ENCODE measurements at regions not wholly inside any gene's neighbourhood (a gene's known extent, or its start where the extent isn't known, plus 50 kb on each side); places are given as distances from the start of the nearest gene placed in this dataset.
"Not testable (repeated sequence)": the region's sequence is repeated elsewhere in the genome, so short reads cannot be mapped to it uniquely, and the experiment has no call there.

DNA sequence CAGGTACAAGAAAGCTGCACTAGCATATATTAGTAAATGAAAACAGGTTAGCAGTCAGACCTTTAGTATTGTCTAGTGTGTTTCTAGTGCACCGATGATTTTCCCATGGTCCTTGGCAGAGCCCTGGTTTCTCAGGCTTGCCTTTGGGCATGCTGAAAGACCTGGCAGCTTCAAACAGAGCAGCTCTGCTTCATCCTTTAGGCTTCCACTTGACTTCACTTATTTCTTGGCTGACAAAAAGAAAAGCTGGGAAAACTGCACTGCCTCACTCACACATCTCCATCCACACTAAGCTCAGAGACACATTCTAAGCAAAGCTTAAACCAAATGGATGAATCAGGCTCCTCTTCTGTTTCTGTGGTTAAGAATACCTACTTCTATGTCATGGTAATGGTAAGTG lies 374.8 kb upstream of the PDZRN3 start:
- no peaks in the 10 kb centered on the region for H4K20me1 ChIP-seq (ENCODE audit: insufficient read depth, low read length)

DNA sequence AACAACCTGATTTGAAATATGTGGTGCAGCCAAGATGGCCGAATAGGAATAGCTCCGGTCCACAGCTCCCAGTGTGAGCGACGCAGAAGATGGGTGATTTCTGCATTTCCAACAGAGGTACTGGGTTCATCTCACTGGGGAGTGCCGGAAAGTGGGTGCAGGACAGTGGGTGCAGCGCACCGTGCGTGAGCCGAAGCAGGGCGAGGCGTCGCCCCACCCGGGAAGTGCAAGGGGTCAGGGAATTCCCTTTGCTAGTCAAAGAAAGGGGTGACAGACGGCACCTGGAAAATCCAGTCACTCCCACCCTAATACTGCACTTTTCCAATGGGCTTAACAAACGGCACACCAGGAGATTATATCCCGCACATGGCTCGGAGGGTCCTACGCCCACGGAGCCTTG lies 365.9 kb upstream of the PDZRN3 start:
- H3K36me3 Mint-ChIP-seq, H3K4me3 Mint-ChIP-seq, DNase-seq: not testable (repeated sequence)

More for the DNA sequence above, 374.8 kb upstream of the PDZRN3 start:
- intact Hi-C loops (cut with micrococcal nuclease), result no loop called here
- Histone ChIP-seq H3K9ac (ENCODE audit: insufficient read depth, low read length, poor library complexity, severe bottlenecking) (no peak overlapping the region), H3K9me3 (replicated peaks in 1 of 2; ENCODE audit: control insufficient read depth in 1 of 2, insufficient read depth in 1 of 2, low read length in 2 of 2) (peaks cover 0 to 10% of the 10 kb centered on the region in 2 donors), H2AFZ (ENCODE audit: insufficient read depth, low read depth, low read length, poor library complexity, severe bottlenecking) (no peak overlapping the region), H3K79me2 (ENCODE audit: insufficient read depth, low read length) (no peaks in the 10 kb centered on the region), H3K27ac (ENCODE audit: low read depth in 1 of 2, low read length in 2 of 2) (no peak overlapping the region), H3K36me3 (replicated peaks in 1 of 2; ENCODE audit: control insufficient read depth in 1 of 2, insufficient read depth in 2 of 2, low read length in 2 of 2) (no peaks in the 10 kb centered on the region), H3K4me1 (ENCODE audit: control insufficient read depth in 1 of 2, insufficient read depth in 2 of 2, low read length in 2 of 2) (no peaks in the 10 kb centered on the region), H3K4me3 (replicated peaks in 1 of 3; ENCODE audit: low read depth in 2 of 3, low read length in 3 of 3) (no peak overlapping the region), H3K27me3 (ENCODE audit: control insufficient read depth in 2 of 2, insufficient read depth in 2 of 2, low read length in 2 of 2) (no peaks in the 10 kb centered on the region), H3K4me2 (replicated peaks; ENCODE audit: extremely low read depth, low read length, poor library complexity, severe bottlenecking) (no peak overlapping the region)
- TF ChIP-seq, protein P1, sequence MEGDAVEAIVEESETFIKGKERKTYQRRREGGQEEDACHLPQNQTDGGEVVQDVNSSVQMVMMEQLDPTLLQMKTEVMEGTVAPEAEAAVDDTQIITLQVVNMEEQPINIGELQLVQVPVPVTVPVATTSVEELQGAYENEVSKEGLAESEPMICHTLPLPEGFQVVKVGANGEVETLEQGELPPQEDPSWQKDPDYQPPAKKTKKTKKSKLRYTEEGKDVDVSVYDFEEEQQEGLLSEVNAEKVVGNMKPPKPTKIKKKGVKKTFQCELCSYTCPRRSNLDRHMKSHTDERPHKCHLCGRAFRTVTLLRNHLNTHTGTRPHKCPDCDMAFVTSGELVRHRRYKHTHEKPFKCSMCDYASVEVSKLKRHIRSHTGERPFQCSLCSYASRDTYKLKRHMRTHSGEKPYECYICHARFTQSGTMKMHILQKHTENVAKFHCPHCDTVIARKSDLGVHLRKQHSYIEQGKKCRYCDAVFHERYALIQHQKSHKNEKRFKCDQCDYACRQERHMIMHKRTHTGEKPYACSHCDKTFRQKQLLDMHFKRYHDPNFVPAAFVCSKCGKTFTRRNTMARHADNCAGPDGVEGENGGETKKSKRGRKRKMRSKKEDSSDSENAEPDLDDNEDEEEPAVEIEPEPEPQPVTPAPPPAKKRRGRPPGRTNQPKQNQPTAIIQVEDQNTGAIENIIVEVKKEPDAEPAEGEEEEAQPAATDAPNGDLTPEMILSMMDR (IDR thresholded peaks at IDR 0.05), result no peak
- DNase-seq, result no peak
- Mint-ChIP-seq H3K27ac (no peak overlapping the region), H3K9me3 (peaks cover 0 to 12% (median 7%) of the 10 kb centered on the region in 7 donors), H3K4me3 (no peak overlapping the region), H3K36me3 (no peaks in the 10 kb centered on the region), H3K4me1 (no peaks in the 10 kb centered on the region), H3K27me3 (ENCODE audit: low read depth in 3 of 3) (no peaks in the 10 kb centered on the region)
- 90% methylated on average over 1 of the region's 1 CpG for whole genome bisulfite sequencing (ENCODE audit: insufficient coverage)

More for the DNA sequence above, 365.9 kb upstream of the PDZRN3 start:
- H3K4me2 ChIP-seq (replicated peaks; ENCODE audit: extremely low read depth, low read length, poor library complexity, severe bottlenecking); H3K4me1 ChIP-seq (ENCODE audit: control insufficient read depth in 1 of 2, insufficient read depth in 2 of 2, low read length in 2 of 2); H3K4me3 ChIP-seq (replicated peaks in 1 of 3; ENCODE audit: low read depth in 2 of 3, low read length in 3 of 3); H3K9me3 ChIP-seq (replicated peaks in 1 of 2; ENCODE audit: control insufficient read depth in 1 of 2, insufficient read depth in 1 of 2, low read length in 2 of 2); H3K79me2 ChIP-seq (ENCODE audit: insufficient read depth, low read length); H3K27ac Mint-ChIP-seq; H3K9ac ChIP-seq (ENCODE audit: insufficient read depth, low read length, poor library complexity, severe bottlenecking); intact Hi-C loops (cut with micrococcal nuclease); H3K27ac ChIP-seq (ENCODE audit: low read depth in 1 of 2, low read length in 2 of 2); H4K20me1 ChIP-seq (ENCODE audit: insufficient read depth, low read length); H3K36me3 ChIP-seq (replicated peaks in 1 of 2; ENCODE audit: control insufficient read depth in 1 of 2, insufficient read depth in 2 of 2, low read length in 2 of 2); H2AFZ ChIP-seq (ENCODE audit: insufficient read depth, low read depth, low read length, poor library complexity, severe bottlenecking); H3K27me3 Mint-ChIP-seq (ENCODE audit: low read depth in 3 of 3); H3K27me3 ChIP-seq (ENCODE audit: control insufficient read depth in 2 of 2, insufficient read depth in 2 of 2, low read length in 2 of 2); H3K4me1 Mint-ChIP-seq: not testable (repeated sequence)
- WGBS (ENCODE audit: insufficient coverage), result 96% methylated on average over 15 of the region's 19 CpGs
- H3K9me3 Mint-ChIP-seq, result peaks cover 2 to 23% (median 13%) of the 10 kb centered on the region in 7 donors

Measured in CD14-positive monocyte (primary cell).